HepG2 (cell line): ENCODE measurements at regions not wholly inside any gene's neighbourhood (a gene's known extent, or its start where the extent isn't known, plus 50 kb on each side); places are given as distances from the start of the nearest gene placed in this dataset.
"Not testable (repeated sequence)": the region's sequence is repeated elsewhere in the genome, so short reads cannot be mapped to it uniquely, and the experiment has no call there.

Source experiments
- ATAC-seq: fragments of 200-7000 bp; cut with Tn5 transposase; 3 replicates; pipeline ENCODE4 v1.9.1; 2020; ENCODE audit warnings: mild to moderate bottlenecking, moderate library complexity
- BruUV-seq: library from RNA; stranded (reverse); fragments of 400-500 nt; replicated peaks from 2 replicates; lab custom pipeline; 2021; lab: Mats Ljungman, UMichigan
- CTCF ChIA-PET: fragments of 300-600 bp; formaldehyde crosslinking; extraction: SDS; loops from one replicate; lab custom pipeline; 2021; ENCODE audit warnings: low total read pairs, inconsistent platforms, low intra/inter-chr PET ratio; lab: Yijun Ruan, JAX
- POLR2A ChIA-PET: fragments of 350-600 bp; sonication (Branson Sonifier 250); formaldehyde crosslinking; loops from one replicate; lab custom pipeline; 2020; ENCODE audit warnings: antibody characterized with exemption, inconsistent platforms; lab: Yijun Ruan, JAX
- DNase-seq: peaks from one replicate; pipeline ENCODE4 v3.0.0-alpha.2; 2015; ENCODE audit warnings: low spot score
- FAIRE-seq: peaks from 3 replicates; lab custom pipeline; 2011; peaks lifted over from hg19 to GRCh38; lab: Jason Lieb, UNC
- H2AFZ ChIP-seq: one replicate; pipeline ENCODE4 v1.6.1; 2011; ENCODE audit warnings: low read length, inconsistent platforms
- H3K27ac ChIP-seq: fragments of 300-600 bp; 3 replicates; pipeline ENCODE4 v1.8.0; 2011; ENCODE audit warnings: mixed run types, mild to moderate bottlenecking, mixed read lengths, low read length, inconsistent platforms; ENCODE audit not compliant: insufficient read depth; ENCODE audit errors: extremely low read length
- H3K27me3 ChIP-seq, 2 experiments: fragments of 200-600 bp in 1 of 2; 2 replicates in 1 of 2; 3 replicates in 1 of 2; pipeline versions ENCODE4 v1.6.0 to v1.8.0; 2011; ENCODE audit warnings: low read length in 2 of 2, mild to moderate bottlenecking in 2 of 2, moderate library complexity in 2 of 2, inconsistent platforms in 1 of 2; ENCODE audit not compliant: insufficient read depth in 2 of 2, control insufficient read depth in 1 of 2
- H3K36me3 ChIP-seq, 2 experiments: fragments of 200-600 bp in 1 of 2; replicated peaks in 1 of 2; 2 replicates in 1 of 2; 3 replicates in 1 of 2; pipeline versions ENCODE4 v1.5.1 to v1.8.0; 2011; ENCODE audit warnings: low read length in 2 of 2, inconsistent platforms in 1 of 2; ENCODE audit not compliant: insufficient read depth in 2 of 2, control insufficient read depth in 1 of 2
- H3K4me1 ChIP-seq: 2 replicates; pipeline ENCODE4 v1.5.1; 2012; ENCODE audit warnings: low read length, inconsistent platforms; ENCODE audit not compliant: insufficient read depth
- H3K4me2 ChIP-seq: 2 replicates; pipeline ENCODE4 v1.6.0; 2011; ENCODE audit warnings: low read depth, low read length, inconsistent platforms
- H3K4me3 ChIP-seq, 3 experiments: fragments of 200-600 bp in 1 of 3; sonication (generic), shearing (Covaris generic) in 1 of 3; replicated peaks in 1 of 3; 2 replicates each; pipeline ENCODE4 v1.5.1; 2011 to 2016; ENCODE audit warnings: low read length in 3 of 3, inconsistent platforms in 2 of 3, low read depth in 2 of 3, mild to moderate bottlenecking in 2 of 3, control low read depth in 1 of 3, mixed read lengths in 1 of 3; ENCODE audit not compliant: insufficient read depth in 1 of 3
- H3K79me2 ChIP-seq: one replicate; pipeline ENCODE4 v1.6.1; 2011; ENCODE audit warnings: low read length, inconsistent platforms; ENCODE audit not compliant: insufficient read depth
- H3K9ac ChIP-seq: 2 replicates; pipeline ENCODE4 v1.6.0; 2011; ENCODE audit warnings: mild to moderate bottlenecking, low read depth, low read length, inconsistent platforms; ENCODE audit not compliant: insufficient read depth
- H3K9me3 ChIP-seq: 2 replicates; pipeline ENCODE4 v1.5.1; 2012; ENCODE audit warnings: mild to moderate bottlenecking, low read length
- H4K20me1 ChIP-seq: 2 replicates; pipeline ENCODE4 v1.6.0; 2011; ENCODE audit warnings: inconsistent platforms, mild to moderate bottlenecking, low read length, moderate library complexity; ENCODE audit not compliant: insufficient read depth
- CSRNP2 ChIP-seq: sonication (generic); formaldehyde crosslinking; conservative IDR thresholded peaks from 2 replicates; pipeline ENCODE4 v1.8.0; 2022; ENCODE audit warnings: low read depth, missing genetic modification reagents
- WGBS: methylation state at CpG from one replicate; pipeline ENCODE4 v1.1.6; 2017; ENCODE audit warnings: low lambda C conversion rate; 5-methylcytosine and 5-hydroxymethylcytosine counted together
- in situ Hi-C: cut with HindIII; loops from 2 replicates; pipeline ENCODE4 v1.10.0; 2017; ENCODE audit warnings: low pct_unique_long_range_greater_than_20kb; ENCODE audit not compliant: extremely low pct_ligation_motif_present
- intact Hi-C: fragments of 100-400 bp; cut with micrococcal nuclease; formaldehyde crosslinking; loops from one replicate; pipeline ENCODE4 v1.10.0; 2022; ENCODE audit not compliant: unreplicated experiment

GRCh38 chr1:193877920-193878319, 691.5 kb upstream of the B3GALT2 start:
- BruUV-seq, POLR2A ChIA-PET, H3K9ac ChIP-seq, in situ Hi-C loops, H4K20me1 ChIP-seq, H3K27ac ChIP-seq, H3K4me3 ChIP-seq, H3K9me3 ChIP-seq, H3K36me3 ChIP-seq, intact Hi-C loops, H2AFZ ChIP-seq, CTCF ChIA-PET, H3K27me3 ChIP-seq, ATAC-seq, H3K79me2 ChIP-seq, H3K4me2 ChIP-seq, DNase-seq, H3K4me1 ChIP-seq, FAIRE-seq: not testable (repeated sequence)
- WGBS = 0% methylated on average over 1 of the region's 1 CpG

GRCh38 chr1:193868425-193868824, 682.0 kb upstream of the B3GALT2 start:
- H3K27ac ChIP-seq = no peak overlapping the region
- ATAC-seq (no peak), DNase-seq (no peak), FAIRE-seq (no peak)
- H4K20me1 ChIP-seq = no peaks in the 10 kb centered on the region
- no peaks in the 10 kb centered on the region for H3K9me3 ChIP-seq
- no TSS peak for BruUV-seq
- in situ Hi-C loops = no loop called here
- ChIA-PET POLR2A (no interaction called here), CTCF (no interaction called here)
- H3K79me2 ChIP-seq = no peaks in the 10 kb centered on the region
- H2AFZ ChIP-seq = no peak overlapping the region
- intact Hi-C loops = no loop called here
- no peaks in the 10 kb centered on the region for H3K4me1 ChIP-seq
- no peak overlapping the region for H3K4me2 ChIP-seq
- H3K4me3 ChIP-seq = no peak overlapping the region
- no peaks in the 10 kb centered on the region for H3K27me3 ChIP-seq
- 19% methylated on average over 5 of the region's 5 CpGs for WGBS
- H3K36me3 ChIP-seq = no peaks in the 10 kb centered on the region
- no peak for TF ChIP-seq CSRNP2 (CRISPR knock-in tag)
- no peak overlapping the region for H3K9ac ChIP-seq
